ENCODE measurements at regions not wholly inside any gene's neighbourhood (a gene's known extent, or its start where the extent isn't known, plus 50 kb on each side); places are given as distances from the start of the nearest gene placed in this dataset.
"Not testable (repeated sequence)": the region's sequence is repeated elsewhere in the genome, so short reads cannot be mapped to it uniquely, and the experiment has no call there.

GRCh38 chr21:7956074-7956452 is 2565.3 kb upstream of the TPTE start:
- intact Hi-C loops (cut with micrococcal nuclease); H3K79me2 ChIP-seq (ENCODE audit: low read length); H3K4me1 ChIP-seq (ENCODE audit: insufficient read depth, low read length); BruUV-seq (replicated peaks); CTCF ChIA-PET; H3K4me2 ChIP-seq (ENCODE audit: low read length); H3K9me2 ChIP-seq (replicated peaks; ENCODE audit: low read length); H3K36me3 ChIP-seq (ENCODE audit: low read depth, low read length); ATAC-seq; POLR2A ChIA-PET (ENCODE audit: unreplicated experiment); H3K9ac ChIP-seq (ENCODE audit: low read length); H3F3A ChIP-seq (ENCODE audit: low read length, unreplicated experiment); H2AFZ ChIP-seq (ENCODE audit: low read length); H4K20me1 ChIP-seq (ENCODE audit: low read length); H3K4me3 ChIP-seq (ENCODE audit: low read length); H3K27ac ChIP-seq (ENCODE audit: low read length); H3K27me3 ChIP-seq (ENCODE audit: low read length); DNase-seq: not testable (repeated sequence)
- peaks cover 69% of the 10 kb centered on the region for H3K9me3 ChIP-seq (ENCODE audit: low read length)

GRCh38 chr21:7956998-7957712 is 2564.2 kb upstream of the TPTE start:
- H3K9me2 ChIP-seq (replicated peaks; ENCODE audit: low read length); H3K4me1 ChIP-seq (ENCODE audit: insufficient read depth, low read length); ATAC-seq; H3K27me3 ChIP-seq (ENCODE audit: low read length); H3K36me3 ChIP-seq (ENCODE audit: low read depth, low read length); H3F3A ChIP-seq (ENCODE audit: low read length, unreplicated experiment); H4K20me1 ChIP-seq (ENCODE audit: low read length); BruUV-seq (replicated peaks); H3K4me3 ChIP-seq (ENCODE audit: low read length); H3K79me2 ChIP-seq (ENCODE audit: low read length); CTCF ChIA-PET; POLR2A ChIA-PET (ENCODE audit: unreplicated experiment); H3K9ac ChIP-seq (ENCODE audit: low read length); intact Hi-C loops (cut with micrococcal nuclease); H2AFZ ChIP-seq (ENCODE audit: low read length); DNase-seq; H3K27ac ChIP-seq (ENCODE audit: low read length); H3K4me2 ChIP-seq (ENCODE audit: low read length): not testable (repeated sequence)
- peaks cover 64% of the 10 kb centered on the region for H3K9me3 ChIP-seq (ENCODE audit: low read length)

- peaks cover 60% of the 10 kb centered on the region for H3K9me3 ChIP-seq (ENCODE audit: low read length)
- ATAC-seq = no peak
- no peaks in the 10 kb centered on the region for H3K9me2 ChIP-seq (replicated peaks; ENCODE audit: low read length)
- no peaks in the 10 kb centered on the region; the same call in 1 of the 2 replicates for H3K36me3 ChIP-seq (ENCODE audit: low read depth, low read length)
- ChIA-PET POLR2A (ENCODE audit: unreplicated experiment) (no interaction called here), CTCF (no interaction called here)
- H3K27ac ChIP-seq (ENCODE audit: low read length) = no peak overlapping the region
- no peak for DNase-seq
- no peak overlapping the region for H2AFZ ChIP-seq (ENCODE audit: low read length)
- no peaks in the 10 kb centered on the region for H4K20me1 ChIP-seq (ENCODE audit: low read length)
- no peaks in the 10 kb centered on the region for H3K79me2 ChIP-seq (ENCODE audit: low read length)
- H3K9ac ChIP-seq (ENCODE audit: low read length) = no peak overlapping the region
- no peaks in the 10 kb centered on the region for H3F3A ChIP-seq (ENCODE audit: low read length, unreplicated experiment)
- no TSS peak for BruUV-seq (replicated peaks)
- no peak overlapping the region for H3K4me3 ChIP-seq (ENCODE audit: low read length)
- H3K4me2 ChIP-seq (ENCODE audit: low read length) = no peak overlapping the region
- H3K4me1 ChIP-seq (ENCODE audit: insufficient read depth, low read length) = no peaks in the 10 kb centered on the region
- no peak for TF ChIP-seq EZH2 (IDR thresholded peaks at IDR 0.05; ENCODE audit: low read length, unreplicated experiment)
- no peak for TF ChIP-seq CTCF (conservative IDR thresholded peaks at IDR 0.05; ENCODE audit: low read depth, low read length)
- no peak for TF ChIP-seq EZH2phosphoT487 (IDR thresholded peaks at IDR 0.05; ENCODE audit: borderline replicate concordance, low read length)
- H3K27me3 ChIP-seq (ENCODE audit: low read length) = no peaks in the 10 kb centered on the region
- intact Hi-C loops (cut with micrococcal nuclease) = no loop called here
Measured at GRCh38 chr21:7957713-7958064, 2563.7 kb upstream of the TPTE start.

Measured in PC-3 (cell line).